ENCODE measurements at regions not wholly inside any gene's neighbourhood (a gene's known extent, or its start where the extent isn't known, plus 50 kb on each side); places are given as distances from the start of the nearest gene placed in this dataset.

DNA sequence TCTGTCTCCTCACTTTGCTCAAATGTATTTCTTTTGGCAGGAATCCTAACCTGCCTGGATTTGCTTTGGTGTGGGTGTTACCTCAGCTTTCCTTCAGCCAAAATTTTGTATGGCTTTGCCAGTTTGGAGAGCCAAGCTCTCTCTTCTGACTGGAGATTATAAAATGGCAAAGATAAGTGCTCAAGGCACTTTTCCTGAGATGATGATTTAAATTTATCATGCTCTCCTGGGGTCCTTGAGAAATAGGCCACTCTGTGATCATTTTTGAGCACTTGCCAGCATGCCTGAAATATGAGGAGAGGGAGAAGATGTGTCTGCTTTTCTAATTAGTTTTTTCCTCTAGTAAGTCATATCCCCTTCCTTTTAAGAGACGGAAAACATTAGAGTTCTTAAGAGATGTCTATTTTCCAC lies 683.0 kb downstream of the SLC4A3 start:
- Histone ChIP-seq H2BK5ac (ENCODE audit: low read length) (no peak overlapping the region), H2BK12ac (ENCODE audit: low read length) (no peak overlapping the region), H3K79me1 (ENCODE audit: low read depth, low read length) (no peaks in the 10 kb centered on the region), H3K9ac (ENCODE audit: low read depth, low read length, poor library complexity) (no peak overlapping the region), H3K27ac (replicated peaks; ENCODE audit: low read length) (no peak overlapping the region), H2AFZ (ENCODE audit: low read length) (no peak overlapping the region), H3K27me3 (ENCODE audit: control insufficient read depth in 3 of 3, insufficient read depth in 3 of 3, low read depth in 1 of 3, low read length in 3 of 3) (no peaks in the 10 kb centered on the region), H3K14ac (ENCODE audit: low read length) (no peak overlapping the region), H4K8ac (ENCODE audit: low read depth, low read length) (no peak overlapping the region), H2BK120ac (ENCODE audit: low read depth, low read length) (no peak overlapping the region), H4K91ac (ENCODE audit: low read depth, low read length, poor library complexity) (no peak overlapping the region), H3K4me3 (ENCODE audit: low read length in 2 of 2) (no peak overlapping the region), H3K18ac (ENCODE audit: low read length) (no peak overlapping the region), H3K4ac (ENCODE audit: low read length) (no peak overlapping the region), H3K36me3 (replicated peaks in 1 of 2; ENCODE audit: control insufficient read depth in 2 of 2, insufficient read depth in 2 of 2, low read length in 2 of 2) (no peaks in the 10 kb centered on the region), H3K4me2 (ENCODE audit: insufficient read depth, low read length, poor library complexity, severe bottlenecking) (no peak overlapping the region), H3K23ac (ENCODE audit: low read depth, low read length, poor library complexity) (no peak overlapping the region), H3K4me1 (ENCODE audit: control insufficient read depth in 2 of 2, insufficient read depth in 1 of 2, low read depth in 1 of 2, low read length in 2 of 2) (no peaks in the 10 kb centered on the region), H2AK5ac (ENCODE audit: low read depth, low read length) (no peak overlapping the region), H2BK15ac (ENCODE audit: low read length) (no peak overlapping the region), H3K9me3 (replicated peaks in 1 of 2; ENCODE audit: control insufficient read depth in 2 of 2, insufficient read depth in 1 of 2, low read depth in 1 of 2, low read length in 2 of 2) (no peaks in the 10 kb centered on the region)
- WGBS, 2 donors (ENCODE audit: extremely low coverage in 2 of 2, insufficient read length in 2 of 2, insufficient replicate concordance in 1 of 2), result no CpG with 5 or more reads among the region's 1 CpG
- DNase-seq (ENCODE audit: low spot score), result no peak

DNA sequence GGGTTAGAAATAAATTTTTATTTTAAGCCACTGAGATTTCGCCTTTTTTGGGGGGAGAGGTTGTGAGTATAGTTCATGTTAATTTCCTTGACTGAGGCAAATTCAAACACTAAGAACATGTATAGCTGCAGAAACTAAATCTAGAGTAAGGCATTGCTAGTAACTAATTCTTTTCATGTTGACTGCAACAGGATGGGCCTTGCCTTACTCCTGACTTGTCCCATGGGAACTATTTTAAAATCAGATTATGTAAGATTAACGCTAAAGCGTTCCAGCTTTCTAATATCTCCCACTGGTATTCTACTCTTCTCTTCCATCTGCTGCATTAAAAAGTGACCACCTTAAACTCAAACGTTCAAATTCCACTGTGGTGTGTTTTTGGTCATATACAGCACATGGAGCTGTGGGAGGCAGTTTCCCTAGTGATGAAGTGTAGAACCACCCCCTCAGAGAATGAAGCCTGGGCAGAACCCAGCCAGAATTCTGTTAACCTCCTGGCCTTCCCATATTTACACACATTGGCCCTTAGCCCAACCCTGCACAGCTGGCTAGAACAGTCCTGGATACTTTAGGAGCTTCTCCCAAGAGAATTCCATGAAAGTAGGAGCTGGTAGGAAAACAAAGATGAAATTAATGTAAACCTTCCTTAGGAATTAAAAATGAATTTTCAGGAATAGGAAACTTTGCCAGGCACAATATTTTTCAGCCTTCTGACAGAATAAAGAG lies 687.8 kb downstream of the SLC4A3 start:
- Histone ChIP-seq H3K14ac (ENCODE audit: low read length) (no peak overlapping the region), H3K4me2 (ENCODE audit: insufficient read depth, low read length, poor library complexity, severe bottlenecking) (no peak overlapping the region), H3K9me3 (replicated peaks in 1 of 2; ENCODE audit: control insufficient read depth in 2 of 2, insufficient read depth in 1 of 2, low read depth in 1 of 2, low read length in 2 of 2) (no peaks in the 10 kb centered on the region), H3K36me3 (replicated peaks in 1 of 2; ENCODE audit: control insufficient read depth in 2 of 2, insufficient read depth in 2 of 2, low read length in 2 of 2) (no peaks in the 10 kb centered on the region), H3K18ac (ENCODE audit: low read length) (no peak overlapping the region), H3K9ac (ENCODE audit: low read depth, low read length, poor library complexity) (no peak overlapping the region), H4K91ac (ENCODE audit: low read depth, low read length, poor library complexity) (no peak overlapping the region), H2BK15ac (ENCODE audit: low read length) (no peak overlapping the region), H2BK120ac (ENCODE audit: low read depth, low read length) (no peak overlapping the region), H3K27me3 (ENCODE audit: control insufficient read depth in 3 of 3, insufficient read depth in 3 of 3, low read depth in 1 of 3, low read length in 3 of 3) (no peaks in the 10 kb centered on the region), H3K27ac (replicated peaks; ENCODE audit: low read length) (no peak overlapping the region), H3K79me1 (ENCODE audit: low read depth, low read length) (no peaks in the 10 kb centered on the region), H4K8ac (ENCODE audit: low read depth, low read length) (no peak overlapping the region), H3K23ac (ENCODE audit: low read depth, low read length, poor library complexity) (no peak overlapping the region), H3K4me1 (ENCODE audit: control insufficient read depth in 2 of 2, insufficient read depth in 1 of 2, low read depth in 1 of 2, low read length in 2 of 2) (no peaks in the 10 kb centered on the region), H2BK5ac (ENCODE audit: low read length) (no peak overlapping the region), H2BK12ac (ENCODE audit: low read length) (no peak overlapping the region), H3K4ac (ENCODE audit: low read length) (no peak overlapping the region), H3K4me3 (ENCODE audit: low read length in 2 of 2) (no peak overlapping the region), H2AFZ (ENCODE audit: low read length) (no peak overlapping the region), H2AK5ac (ENCODE audit: low read depth, low read length) (no peak overlapping the region)
- no peak for DNase-seq (ENCODE audit: low spot score)
- WGBS, 2 donors (ENCODE audit: extremely low coverage in 2 of 2, insufficient read length in 2 of 2, insufficient replicate concordance in 1 of 2), result no CpG with 5 or more reads among the region's 4 CpGs

DNA sequence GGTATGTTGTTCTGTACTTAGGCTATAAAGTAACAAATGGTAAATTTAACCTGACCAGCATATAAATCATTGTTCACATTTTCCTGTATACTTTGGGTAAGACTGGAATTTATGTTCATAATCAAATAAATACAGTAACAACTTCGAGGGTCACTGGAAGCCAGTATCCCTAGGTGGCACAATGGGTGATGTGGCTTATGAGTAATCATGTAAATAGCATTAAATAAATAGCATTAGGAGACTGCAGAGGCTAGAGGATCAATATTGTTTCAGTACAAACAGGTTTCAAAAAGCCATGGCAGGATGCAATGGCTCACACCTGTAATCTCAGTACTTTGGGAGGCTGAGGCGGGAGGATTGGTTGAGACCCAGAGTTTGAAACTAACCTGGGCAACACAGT lies 690.6 kb downstream of the SLC4A3 start:
- Histone ChIP-seq H3K4me3 (ENCODE audit: low read length in 2 of 2) (no peak overlapping the region), H3K4ac (ENCODE audit: low read length) (no peak overlapping the region), H3K79me1 (ENCODE audit: low read depth, low read length) (no peaks in the 10 kb centered on the region), H2AK5ac (ENCODE audit: low read depth, low read length) (no peak overlapping the region), H2BK15ac (ENCODE audit: low read length) (no peak overlapping the region), H2AFZ (ENCODE audit: low read length) (no peak overlapping the region), H3K4me2 (ENCODE audit: insufficient read depth, low read length, poor library complexity, severe bottlenecking) (no peak overlapping the region), H3K9me3 (replicated peaks in 1 of 2; ENCODE audit: control insufficient read depth in 2 of 2, insufficient read depth in 1 of 2, low read depth in 1 of 2, low read length in 2 of 2) (no peaks in the 10 kb centered on the region), H3K36me3 (replicated peaks in 1 of 2; ENCODE audit: control insufficient read depth in 2 of 2, insufficient read depth in 2 of 2, low read length in 2 of 2) (no peaks in the 10 kb centered on the region), H3K18ac (ENCODE audit: low read length) (no peak overlapping the region), H3K4me1 (ENCODE audit: control insufficient read depth in 2 of 2, insufficient read depth in 1 of 2, low read depth in 1 of 2, low read length in 2 of 2) (no peaks in the 10 kb centered on the region), H4K91ac (ENCODE audit: low read depth, low read length, poor library complexity) (no peak overlapping the region), H2BK5ac (ENCODE audit: low read length) (no peak overlapping the region), H3K23ac (ENCODE audit: low read depth, low read length, poor library complexity) (no peak overlapping the region), H4K8ac (ENCODE audit: low read depth, low read length) (no peak overlapping the region), H2BK120ac (ENCODE audit: low read depth, low read length) (no peak overlapping the region), H3K14ac (ENCODE audit: low read length) (no peak overlapping the region), H3K9ac (ENCODE audit: low read depth, low read length, poor library complexity) (no peak overlapping the region), H3K27ac (replicated peaks; ENCODE audit: low read length) (no peak overlapping the region), H2BK12ac (ENCODE audit: low read length) (no peak overlapping the region), H3K27me3 (ENCODE audit: control insufficient read depth in 3 of 3, insufficient read depth in 3 of 3, low read depth in 1 of 3, low read length in 3 of 3) (no peaks in the 10 kb centered on the region)
- no CpG with 5 or more reads among the region's 2 CpGs for WGBS, 2 donors (ENCODE audit: extremely low coverage in 2 of 2, insufficient read length in 2 of 2, insufficient replicate concordance in 1 of 2)
- DNase-seq (ENCODE audit: low spot score), result no peak

DNA sequence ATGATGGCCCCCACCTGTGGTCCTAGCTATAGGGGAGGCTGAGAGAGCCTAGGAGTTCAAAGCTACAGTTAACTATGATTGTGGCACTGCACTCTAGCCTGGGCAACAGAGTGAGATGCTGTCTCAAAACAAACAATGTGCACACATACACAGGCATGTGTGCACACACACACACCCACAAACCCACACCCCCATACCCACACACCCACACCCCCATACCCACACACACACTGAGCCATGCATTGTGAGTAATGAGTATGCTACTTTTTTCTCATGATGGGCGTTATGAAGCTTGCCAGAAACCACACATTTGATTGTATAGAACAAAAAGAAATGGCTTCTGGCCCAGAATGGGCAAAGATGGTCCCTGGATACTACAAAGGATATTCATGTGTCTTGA lies 691.1 kb downstream of the SLC4A3 start:
- Histone ChIP-seq H2BK15ac (ENCODE audit: low read length) (no peak overlapping the region), H3K27ac (replicated peaks; ENCODE audit: low read length) (no peak overlapping the region), H3K18ac (ENCODE audit: low read length) (no peak overlapping the region), H2AFZ (ENCODE audit: low read length) (no peak overlapping the region), H2AK5ac (ENCODE audit: low read depth, low read length) (no peak overlapping the region), H3K79me1 (ENCODE audit: low read depth, low read length) (no peaks in the 10 kb centered on the region), H3K9ac (ENCODE audit: low read depth, low read length, poor library complexity) (no peak overlapping the region), H3K9me3 (replicated peaks in 1 of 2; ENCODE audit: control insufficient read depth in 2 of 2, insufficient read depth in 1 of 2, low read depth in 1 of 2, low read length in 2 of 2) (no peaks in the 10 kb centered on the region), H3K27me3 (ENCODE audit: control insufficient read depth in 3 of 3, insufficient read depth in 3 of 3, low read depth in 1 of 3, low read length in 3 of 3) (no peaks in the 10 kb centered on the region), H3K4me1 (ENCODE audit: control insufficient read depth in 2 of 2, insufficient read depth in 1 of 2, low read depth in 1 of 2, low read length in 2 of 2) (no peaks in the 10 kb centered on the region), H3K23ac (ENCODE audit: low read depth, low read length, poor library complexity) (no peak overlapping the region), H3K4me2 (ENCODE audit: insufficient read depth, low read length, poor library complexity, severe bottlenecking) (no peak overlapping the region), H2BK5ac (ENCODE audit: low read length) (no peak overlapping the region), H4K91ac (ENCODE audit: low read depth, low read length, poor library complexity) (no peak overlapping the region), H2BK120ac (ENCODE audit: low read depth, low read length) (no peak overlapping the region), H2BK12ac (ENCODE audit: low read length) (no peak overlapping the region), H3K4ac (ENCODE audit: low read length) (no peak overlapping the region), H4K8ac (ENCODE audit: low read depth, low read length) (no peak overlapping the region), H3K14ac (ENCODE audit: low read length) (no peak overlapping the region), H3K4me3 (ENCODE audit: low read length in 2 of 2) (no peak overlapping the region), H3K36me3 (replicated peaks in 1 of 2; ENCODE audit: control insufficient read depth in 2 of 2, insufficient read depth in 2 of 2, low read length in 2 of 2) (no peaks in the 10 kb centered on the region)
- no peak for DNase-seq (ENCODE audit: low spot score)
- no CpG with 5 or more reads among the region's 1 CpG for WGBS, 2 donors (ENCODE audit: extremely low coverage in 2 of 2, insufficient read length in 2 of 2, insufficient replicate concordance in 1 of 2)

All from neuronal stem cell (in vitro differentiated cells).